Peyer's patch (tissue), 4 donors: ENCODE measurements at regions not wholly inside any gene's neighbourhood (a gene's known extent, or its start where the extent isn't known, plus 50 kb on each side); places are given as distances from the start of the nearest gene placed in this dataset.

ENCODE experiments used
- POLR2A ChIP-seq, 2 donors: fragments of 450-650 bp; IDR thresholded peaks; one replicate each; pipeline ENCODE4 v1.5.1; 2017; ENCODE audit warnings: antibody characterized with exemption in 2 of 2, mild to moderate bottlenecking in 2 of 2, moderate library complexity in 2 of 2
- TF ChIP-seq, protein P1 (sequence below), 6 experiments: fragments of 450-650 bp in 4 of 6; fragments of 200-600 bp in 2 of 6; sonication (generic) in 1 of 6; IDR thresholded peaks; one replicate each; pipeline ENCODE4 v1.5.1; 2017 to 2019; ENCODE audit warnings: antibody characterized with exemption in 6 of 6, mild to moderate bottlenecking in 3 of 6, moderate library complexity in 1 of 6

DNA sequence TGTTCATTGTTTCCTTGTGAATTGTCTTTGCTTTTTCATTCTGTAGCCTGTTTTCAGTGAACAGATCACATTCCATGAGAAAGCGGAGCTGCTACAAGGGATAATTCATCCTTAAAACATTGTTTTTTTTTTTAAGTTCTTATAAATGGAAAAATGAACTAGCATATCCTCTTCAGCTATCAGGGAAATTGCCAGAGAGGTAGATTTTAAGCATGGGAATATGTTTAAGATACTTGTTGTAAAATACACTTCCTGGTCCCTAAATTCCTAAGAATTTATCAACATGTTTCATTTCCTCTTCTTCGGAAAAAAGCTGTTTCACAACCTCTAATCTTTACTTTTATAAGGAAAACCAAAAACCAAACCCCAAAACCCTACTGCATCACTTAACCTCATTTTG lies 238.0 kb downstream of the POSTN start:
- TF ChIP-seq, protein P1, sequence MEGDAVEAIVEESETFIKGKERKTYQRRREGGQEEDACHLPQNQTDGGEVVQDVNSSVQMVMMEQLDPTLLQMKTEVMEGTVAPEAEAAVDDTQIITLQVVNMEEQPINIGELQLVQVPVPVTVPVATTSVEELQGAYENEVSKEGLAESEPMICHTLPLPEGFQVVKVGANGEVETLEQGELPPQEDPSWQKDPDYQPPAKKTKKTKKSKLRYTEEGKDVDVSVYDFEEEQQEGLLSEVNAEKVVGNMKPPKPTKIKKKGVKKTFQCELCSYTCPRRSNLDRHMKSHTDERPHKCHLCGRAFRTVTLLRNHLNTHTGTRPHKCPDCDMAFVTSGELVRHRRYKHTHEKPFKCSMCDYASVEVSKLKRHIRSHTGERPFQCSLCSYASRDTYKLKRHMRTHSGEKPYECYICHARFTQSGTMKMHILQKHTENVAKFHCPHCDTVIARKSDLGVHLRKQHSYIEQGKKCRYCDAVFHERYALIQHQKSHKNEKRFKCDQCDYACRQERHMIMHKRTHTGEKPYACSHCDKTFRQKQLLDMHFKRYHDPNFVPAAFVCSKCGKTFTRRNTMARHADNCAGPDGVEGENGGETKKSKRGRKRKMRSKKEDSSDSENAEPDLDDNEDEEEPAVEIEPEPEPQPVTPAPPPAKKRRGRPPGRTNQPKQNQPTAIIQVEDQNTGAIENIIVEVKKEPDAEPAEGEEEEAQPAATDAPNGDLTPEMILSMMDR (IDR thresholded peaks at IDR 0.05): no peak
- no peak for TF ChIP-seq POLR2A (IDR thresholded peaks at IDR 0.05)
